K562 (cell line): ENCODE measurements at regions not wholly inside any gene's neighbourhood (a gene's known extent, or its start where the extent isn't known, plus 50 kb on each side); places are given as distances from the start of the nearest gene placed in this dataset.

ENCODE experiments used
- ATAC-seq: fragments of 200-7000 bp; cut with Tn5 transposase; 3 replicates; pipeline ENCODE4 v1.9.1; 2020; ENCODE audit warnings: moderate library complexity
- BruUV-seq: library from RNA; stranded (reverse); fragments of 400-500 nt; replicated peaks from 2 replicates; lab custom pipeline; 2021; lab: Mats Ljungman, UMichigan
- CTCF ChIA-PET: fragments of 300-600 bp; formaldehyde crosslinking; extraction: SDS; loops from one replicate; lab custom pipeline; 2021; ENCODE audit warnings: low intra/inter-chr PET ratio; lab: Yijun Ruan, JAX
- POLR2A ChIA-PET: fragments of 300-600, 350-650 bp; sonication (Branson Sonifier 250); formaldehyde crosslinking; extraction: SDS; loops from one replicate; lab custom pipeline; 2021; ENCODE audit warnings: antibody characterized with exemption, inconsistent platforms; lab: Yijun Ruan, JAX
- DNase-seq, 4 experiments: peaks; one replicate each; pipeline versions ENCODE4 v3.0.0 to v3.0.0-alpha.2; 2011 to 2018; ENCODE audit warnings: low spot score in 3 of 4, mixed read lengths in 3 of 4; ENCODE audit errors: extremely low read depth in 1 of 4
- FAIRE-seq: peaks from 2 replicates; lab custom pipeline; 2011; peaks lifted over from hg19 to GRCh38; lab: Jason Lieb, UNC
- H2AFZ ChIP-seq: 2 replicates; pipeline ENCODE4 v1.6.0; 2011; ENCODE audit warnings: low read depth, low read length, control low read depth, inconsistent platforms
- H3K27ac ChIP-seq: fragments of 200-600 bp; 3 replicates; pipeline ENCODE4 v1.8.0; 2011; ENCODE audit warnings: low read depth, mild to moderate bottlenecking, control low read depth, inconsistent platforms, low read length, moderate library complexity, mixed read lengths; ENCODE audit errors: extremely low read depth
- H3K27me3 ChIP-seq, 2 experiments: fragments of 300-600 bp in 1 of 2; 2 replicates in 1 of 2; 3 replicates in 1 of 2; pipeline versions ENCODE4 v1.6.0 to v1.8.0; 2011; ENCODE audit warnings: inconsistent platforms in 2 of 2, low read length in 2 of 2, mild to moderate bottlenecking in 1 of 2, mixed read lengths in 1 of 2, moderate library complexity in 1 of 2; ENCODE audit not compliant: control insufficient read depth in 2 of 2, insufficient read depth in 2 of 2
- H3K36me3 ChIP-seq: fragments of 300-600 bp; 3 replicates; pipeline ENCODE4 v1.8.0; 2011; ENCODE audit warnings: mild to moderate bottlenecking, low read length, inconsistent platforms; ENCODE audit not compliant: control insufficient read depth, insufficient read depth
- H3K4me1 ChIP-seq, 2 experiments: fragments of 200-600 bp in 1 of 2; replicated peaks in 1 of 2; 2 replicates in 1 of 2; 3 replicates in 1 of 2; pipeline versions ENCODE4 v1.5.1 to v1.8.0; 2011; ENCODE audit warnings: inconsistent platforms in 2 of 2, low read length in 2 of 2, mild to moderate bottlenecking in 1 of 2, mixed read lengths in 1 of 2, moderate library complexity in 1 of 2; ENCODE audit not compliant: control insufficient read depth in 2 of 2, insufficient read depth in 2 of 2
- H3K4me2 ChIP-seq: 2 replicates; pipeline ENCODE4 v1.6.1; 2011; ENCODE audit warnings: low read length, control low read depth, inconsistent platforms, mixed read lengths; ENCODE audit not compliant: insufficient read depth
- H3K4me3 ChIP-seq: fragments of 200-600 bp; sonication (generic), shearing (Covaris generic); 2 replicates; pipeline ENCODE4 v1.5.1; 2016; ENCODE audit warnings: control low read depth, inconsistent platforms
- H3K79me2 ChIP-seq: fragments of 200-600 bp; 3 replicates; pipeline ENCODE4 v1.8.0; 2011; ENCODE audit warnings: low read length, inconsistent platforms; ENCODE audit not compliant: control insufficient read depth, insufficient read depth
- H3K9ac ChIP-seq, 2 experiments: 2 replicates each; pipeline versions ENCODE4 v1.6.0 to v1.6.1; 2011; ENCODE audit warnings: low read depth in 2 of 2, low read length in 2 of 2, control low read depth in 1 of 2, inconsistent platforms in 1 of 2, mild to moderate bottlenecking in 1 of 2, mixed read lengths in 1 of 2; ENCODE audit not compliant: insufficient read depth in 1 of 2
- H3K9me1 ChIP-seq: one replicate; pipeline ENCODE4 v1.6.0; 2011; ENCODE audit warnings: inconsistent platforms, mild to moderate bottlenecking, low read length, moderate library complexity; ENCODE audit not compliant: control insufficient read depth, insufficient read depth
- H3K9me3 ChIP-seq: replicated peaks from 2 replicates; pipeline ENCODE4 v1.5.1; 2011; ENCODE audit warnings: low read depth, low read length, inconsistent platforms; ENCODE audit not compliant: control insufficient read depth, insufficient read depth
- H4K20me1 ChIP-seq: replicated peaks from 2 replicates; pipeline ENCODE4 v1.6.1; 2011; ENCODE audit warnings: low read length, inconsistent platforms, mixed read lengths; ENCODE audit not compliant: control insufficient read depth, insufficient read depth
- ASH1L ChIP-seq: fragments of 450-650 bp; IDR thresholded peaks from 2 replicates; pipeline ENCODE4 v1.6.1; 2018; ENCODE audit warnings: borderline replicate concordance, mild to moderate bottlenecking, low read depth; ENCODE audit not compliant: partially characterized antibody
- CSDE1 ChIP-seq, 2 experiments: fragments of 450-650 bp; IDR thresholded peaks; 2 replicates each; pipeline ENCODE4 v1.6.1; 2016; ENCODE audit warnings: mild to moderate bottlenecking in 1 of 2
- HDAC2 ChIP-seq: fragments of 450-650 bp; IDR thresholded peaks from 2 replicates; pipeline ENCODE4 v1.6.1; 2016; ENCODE audit warnings: mild to moderate bottlenecking
- KLF16 ChIP-seq: IDR thresholded peaks from 2 replicates; pipeline ENCODE4 v1.6.1; 2016; ENCODE audit warnings: antibody characterized with exemption
- MAFG ChIP-seq: fragments of 450-650 bp; conservative IDR thresholded peaks from 2 replicates; pipeline ENCODE4 v1.6.1; 2016; ENCODE audit warnings: missing genetic modification characterization, missing compliant biosample characterization
- MTF1 ChIP-seq: fragments of 250-450 bp; sonication (Bioruptor Pico); IDR thresholded peaks from 2 replicates; pipeline ENCODE4 v1.9.0; 2021; ENCODE audit warnings: moderate library complexity, mild to moderate bottlenecking, inconsistent platforms, borderline replicate concordance
- PREB ChIP-seq: sonication (generic); formaldehyde crosslinking; IDR thresholded peaks from 2 replicates; pipeline ENCODE4 v1.8.1; 2023; ENCODE audit warnings: mild to moderate bottlenecking, missing genetic modification reagents
- TGIF2 ChIP-seq: sonication (generic); formaldehyde crosslinking; IDR thresholded peaks from 2 replicates; pipeline ENCODE4 v1.8.1; 2022; ENCODE audit warnings: mild to moderate bottlenecking, missing genetic modification reagents, moderate library complexity
- ZNF24 ChIP-seq: fragments of 450-650 bp; IDR thresholded peaks from 2 replicates; pipeline ENCODE4 v1.6.1; 2016
- ZNF77 ChIP-seq: fragments of 250-450 bp; sonication (Bioruptor Pico); IDR thresholded peaks from 2 replicates; pipeline ENCODE4 v1.5.0; 2020
- in situ Hi-C: fragments of 300-500 bp; cut with MboI; formaldehyde crosslinking; loops from 4 replicates; pipeline ENCODE4 v1.15.0; 2018; ENCODE audit warnings: inconsistent platforms, mixed read lengths
- intact Hi-C: fragments of 100-400 bp; cut with micrococcal nuclease; formaldehyde crosslinking; loops from 2 replicates; pipeline ENCODE4 v1.14.2; 2022

GRCh38 chr7:13581097-13581496 is 408.4 kb downstream of the ETV1 start:
- Histone ChIP-seq H2AFZ (no peak overlapping the region), H3K27ac (no peak overlapping the region), H3K9ac (no peak overlapping the region), H3K9me1 (no peaks in the 10 kb centered on the region), H3K4me3 (no peak overlapping the region), H3K36me3 (no peaks in the 10 kb centered on the region), H4K20me1 (no peaks in the 10 kb centered on the region), H3K4me2 (no peak overlapping the region), H3K9me3 (no peaks in the 10 kb centered on the region), H3K27me3 (no peaks in the 10 kb centered on the region), H3K79me2 (no peaks in the 10 kb centered on the region), H3K4me1 (no peaks in the 10 kb centered on the region)
- intact Hi-C loops (no loop called here), in situ Hi-C loops (no loop called here)
- TF ChIP-seq HDAC2 (no peak), CSDE1 (IDR thresholded peaks at IDR 0.05) (no peak), ZNF24 (no peak), MTF1 (CRISPR knock-in tag) (no peak), MAFG (tag) (no peak), KLF16 (no peak), ZNF77 (CRISPR knock-in tag) (no peak), ASH1L (no peak), TGIF2 (CRISPR knock-in tag) (no peak), PREB (CRISPR knock-in tag) (no peak)
- ChIA-PET CTCF (no interaction called here), POLR2A (no interaction called here)
- ATAC-seq, result no peak
- FAIRE-seq, result no peak
- no peak for DNase-seq
- BruUV-seq, result no TSS peak
